ENCODE measurements at regions not wholly inside any gene's neighbourhood (a gene's known extent, or its start where the extent isn't known, plus 50 kb on each side); places are given as distances from the start of the nearest gene placed in this dataset.

DNA sequence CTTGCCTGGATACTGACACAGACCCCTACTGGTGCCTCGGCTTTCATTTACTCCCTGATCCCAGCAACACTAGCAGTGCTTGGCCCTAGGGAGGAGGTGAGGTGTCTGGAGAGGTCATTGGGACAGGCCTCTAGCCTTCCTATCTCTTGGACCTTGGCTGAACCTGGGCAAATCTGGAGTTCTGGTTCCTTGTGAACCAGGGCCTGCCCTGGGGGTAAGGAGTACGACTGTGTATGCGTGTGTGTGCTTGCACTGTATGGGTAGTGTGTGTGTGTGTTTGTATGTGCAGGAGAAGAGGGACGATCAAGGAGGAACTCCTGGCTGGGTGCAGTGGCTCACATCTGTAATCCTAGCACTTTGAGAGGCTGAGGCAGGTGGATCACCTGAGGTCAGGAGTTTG, 252.7 kb upstream of the CSF3R start:
- TF ChIP-seq, protein P1, sequence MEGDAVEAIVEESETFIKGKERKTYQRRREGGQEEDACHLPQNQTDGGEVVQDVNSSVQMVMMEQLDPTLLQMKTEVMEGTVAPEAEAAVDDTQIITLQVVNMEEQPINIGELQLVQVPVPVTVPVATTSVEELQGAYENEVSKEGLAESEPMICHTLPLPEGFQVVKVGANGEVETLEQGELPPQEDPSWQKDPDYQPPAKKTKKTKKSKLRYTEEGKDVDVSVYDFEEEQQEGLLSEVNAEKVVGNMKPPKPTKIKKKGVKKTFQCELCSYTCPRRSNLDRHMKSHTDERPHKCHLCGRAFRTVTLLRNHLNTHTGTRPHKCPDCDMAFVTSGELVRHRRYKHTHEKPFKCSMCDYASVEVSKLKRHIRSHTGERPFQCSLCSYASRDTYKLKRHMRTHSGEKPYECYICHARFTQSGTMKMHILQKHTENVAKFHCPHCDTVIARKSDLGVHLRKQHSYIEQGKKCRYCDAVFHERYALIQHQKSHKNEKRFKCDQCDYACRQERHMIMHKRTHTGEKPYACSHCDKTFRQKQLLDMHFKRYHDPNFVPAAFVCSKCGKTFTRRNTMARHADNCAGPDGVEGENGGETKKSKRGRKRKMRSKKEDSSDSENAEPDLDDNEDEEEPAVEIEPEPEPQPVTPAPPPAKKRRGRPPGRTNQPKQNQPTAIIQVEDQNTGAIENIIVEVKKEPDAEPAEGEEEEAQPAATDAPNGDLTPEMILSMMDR (IDR thresholded peaks at IDR 0.05), result no peak
- TF ChIP-seq POLR2A (IDR thresholded peaks at IDR 0.05), result no peak
